Activated naive CD8-positive, alpha-beta T cell treated with anti-CD3 and anti-CD28 coated beads, Interleukin-2, amount 50 U/mL, for 24 hours (primary cell): ENCODE measurements at regions not wholly inside any gene's neighbourhood (a gene's known extent, or its start where the extent isn't known, plus 50 kb on each side); places are given as distances from the start of the nearest gene placed in this dataset.

Source experiments
- ATAC-seq: fragments of 150-1000 bp; cut with Tn5 transposase; one replicate; pipeline ENCODE4 v1.10.0; 2021
- DNase-seq: peaks from one replicate; pipeline ENCODE4 v3.0.0; 2021
- H3K27ac Mint-ChIP-seq: one replicate; pipeline ENCODE4 v1.8.0; 2021; ENCODE audit warnings: mild to moderate bottlenecking, mixed read lengths
- H3K27me3 Mint-ChIP-seq: one replicate; pipeline ENCODE4 v1.8.0; 2021; ENCODE audit warnings: mixed read lengths
- H3K36me3 Mint-ChIP-seq: one replicate; pipeline ENCODE4 v1.8.0; 2021; ENCODE audit warnings: low read depth, mixed read lengths
- H3K4me1 Mint-ChIP-seq: one replicate; pipeline ENCODE4 v1.8.0; 2021; ENCODE audit warnings: mixed read lengths
- H3K4me3 Mint-ChIP-seq: one replicate; pipeline ENCODE4 v1.8.0; 2021; ENCODE audit warnings: mild to moderate bottlenecking, moderate library complexity, mixed read lengths
- H3K9me3 Mint-ChIP-seq: one replicate; pipeline ENCODE4 v1.8.0; 2021; ENCODE audit warnings: mixed read lengths

GRCh38 chr16:85349365-85350145, 237.3 kb upstream of the CIBAR2 start:
- DNase-seq (no peak), ATAC-seq (no peak)
- H3K9me3 Mint-ChIP-seq: no peaks in the 10 kb centered on the region
- no peak overlapping the region for H3K27ac Mint-ChIP-seq
- H3K27me3 Mint-ChIP-seq: peaks cover 2% of the 10 kb centered on the region
- H3K4me1 Mint-ChIP-seq: no peaks in the 10 kb centered on the region
- no peak overlapping the region for H3K4me3 Mint-ChIP-seq
- H3K36me3 Mint-ChIP-seq: no peaks in the 10 kb centered on the region

- Mint-ChIP-seq H3K27ac (no peak overlapping the region), H3K4me1 (no peaks in the 10 kb centered on the region), H3K9me3 (no peaks in the 10 kb centered on the region), H3K27me3 (peaks cover 2% of the 10 kb centered on the region), H3K4me3 (no peak overlapping the region), H3K36me3 (no peaks in the 10 kb centered on the region)
- DNase-seq (no peak), ATAC-seq (no peak)
Measured at GRCh38 chr16:85350146-85350728, 238.0 kb upstream of the CIBAR2 start.

- DNase-seq (no peak), ATAC-seq (no peak)
- Mint-ChIP-seq H3K4me1 (no peaks in the 10 kb centered on the region), H3K4me3 (no peak overlapping the region), H3K27me3 (peaks cover 3% of the 10 kb centered on the region), H3K9me3 (no peaks in the 10 kb centered on the region), H3K36me3 (no peaks in the 10 kb centered on the region), H3K27ac (no peak overlapping the region)
Measured at GRCh38 chr16:85350973-85351372, 238.7 kb upstream of the CIBAR2 start.

- DNase-seq: no peak
- peaks cover 3% of the 10 kb centered on the region for H3K27me3 Mint-ChIP-seq
Measured at GRCh38 chr16:85353013-85353412, 240.7 kb upstream of the CIBAR2 start.

GRCh38 chr16:85353839-85354685, 241.8 kb upstream of the CIBAR2 start:
- no peak for DNase-seq
- Mint-ChIP-seq H3K4me1 (no peaks in the 10 kb centered on the region), H3K4me3 (no peak overlapping the region), H3K27me3 (peaks cover 3% of the 10 kb centered on the region), H3K9me3 (no peaks in the 10 kb centered on the region), H3K27ac (no peak overlapping the region), H3K36me3 (no peaks in the 10 kb centered on the region)
- ATAC-seq: no peak

More at GRCh38 chr16:85353013-85353412, 240.7 kb upstream of the CIBAR2 start:
- H3K9me3 Mint-ChIP-seq: no peaks in the 10 kb centered on the region
- no peak overlapping the region for H3K4me3 Mint-ChIP-seq
- H3K36me3 Mint-ChIP-seq: no peaks in the 10 kb centered on the region
- no peak overlapping the region for H3K27ac Mint-ChIP-seq
- no peak for ATAC-seq
- no peaks in the 10 kb centered on the region for H3K4me1 Mint-ChIP-seq

- Mint-ChIP-seq H3K36me3 (no peaks in the 10 kb centered on the region), H3K4me3 (no peak overlapping the region), H3K27ac (no peak overlapping the region), H3K9me3 (no peaks in the 10 kb centered on the region), H3K27me3 (peaks cover 3% of the 10 kb centered on the region), H3K4me1 (no peaks in the 10 kb centered on the region)
- ATAC-seq (no peak), DNase-seq (no peak)
Measured at GRCh38 chr16:85354686-85355514, 242.6 kb upstream of the CIBAR2 start.

- H3K27ac Mint-ChIP-seq: no peak overlapping the region
- no peak for DNase-seq
- no peaks in the 10 kb centered on the region for H3K4me1 Mint-ChIP-seq
- no peaks in the 10 kb centered on the region for H3K36me3 Mint-ChIP-seq
- no peak for ATAC-seq
- peaks cover 3% of the 10 kb centered on the region for H3K27me3 Mint-ChIP-seq
- no peak overlapping the region for H3K4me3 Mint-ChIP-seq
- H3K9me3 Mint-ChIP-seq: no peaks in the 10 kb centered on the region
Measured at GRCh38 chr16:85355515-85355837, 243.2 kb upstream of the CIBAR2 start.

GRCh38 chr16:85356157-85356556, 243.9 kb upstream of the CIBAR2 start:
- Mint-ChIP-seq H3K9me3 (no peaks in the 10 kb centered on the region), H3K4me3 (no peak overlapping the region), H3K27ac (no peak overlapping the region), H3K27me3 (peaks cover 7% of the 10 kb centered on the region), H3K36me3 (no peaks in the 10 kb centered on the region), H3K4me1 (no peaks in the 10 kb centered on the region)
- ATAC-seq: no peak
- no peak for DNase-seq

- DNase-seq (no peak), ATAC-seq (no peak)
- Mint-ChIP-seq H3K27ac (no peak overlapping the region), H3K4me3 (no peak overlapping the region), H3K4me1 (no peaks in the 10 kb centered on the region), H3K27me3 (peaks cover 8% of the 10 kb centered on the region), H3K36me3 (no peaks in the 10 kb centered on the region), H3K9me3 (no peaks in the 10 kb centered on the region)
Measured at GRCh38 chr16:85357323-85357722, 245.1 kb upstream of the CIBAR2 start.

- DNase-seq: no peak
Measured at GRCh38 chr16:85357924-85358505, 245.7 kb upstream of the CIBAR2 start.

GRCh38 chr16:85358704-85359146, 246.5 kb upstream of the CIBAR2 start:
- no peak for ATAC-seq
- no peaks in the 10 kb centered on the region for H3K4me1 Mint-ChIP-seq
- no peak overlapping the region for H3K27ac Mint-ChIP-seq
- DNase-seq: no peak
- H3K36me3 Mint-ChIP-seq: no peaks in the 10 kb centered on the region
- H3K27me3 Mint-ChIP-seq: peaks cover 8% of the 10 kb centered on the region
- no peak overlapping the region for H3K4me3 Mint-ChIP-seq
- no peaks in the 10 kb centered on the region for H3K9me3 Mint-ChIP-seq

More at GRCh38 chr16:85357924-85358505, 245.7 kb upstream of the CIBAR2 start:
- H3K36me3 Mint-ChIP-seq: no peaks in the 10 kb centered on the region
- ATAC-seq: no peak
- H3K27me3 Mint-ChIP-seq: peaks cover 8% of the 10 kb centered on the region
- H3K4me3 Mint-ChIP-seq: no peak overlapping the region
- no peaks in the 10 kb centered on the region for H3K4me1 Mint-ChIP-seq
- H3K27ac Mint-ChIP-seq: no peak overlapping the region
- H3K9me3 Mint-ChIP-seq: no peaks in the 10 kb centered on the region

GRCh38 chr16:85359147-85359822, 247.0 kb upstream of the CIBAR2 start:
- no peak overlapping the region for H3K27ac Mint-ChIP-seq
- H3K4me1 Mint-ChIP-seq: no peaks in the 10 kb centered on the region
- ATAC-seq (no peak), DNase-seq (no peak)
- no peak overlapping the region for H3K4me3 Mint-ChIP-seq
- H3K36me3 Mint-ChIP-seq: no peaks in the 10 kb centered on the region
- peaks cover 6% of the 10 kb centered on the region for H3K27me3 Mint-ChIP-seq
- no peaks in the 10 kb centered on the region for H3K9me3 Mint-ChIP-seq

- no peak overlapping the region for H3K4me3 Mint-ChIP-seq
- no peak overlapping the region for H3K27ac Mint-ChIP-seq
- no peaks in the 10 kb centered on the region for H3K9me3 Mint-ChIP-seq
- no peaks in the 10 kb centered on the region for H3K36me3 Mint-ChIP-seq
- H3K4me1 Mint-ChIP-seq: no peaks in the 10 kb centered on the region
- DNase-seq (no peak), ATAC-seq (peak; percentile 11)
- peaks cover 5% of the 10 kb centered on the region for H3K27me3 Mint-ChIP-seq
Measured at GRCh38 chr16:85360323-85361277, 248.3 kb upstream of the CIBAR2 start.
